Progenitor cell of endocrine pancreas (in vitro differentiated cells): ENCODE measurements at regions not wholly inside any gene's neighbourhood (a gene's known extent, or its start where the extent isn't known, plus 50 kb on each side); places are given as distances from the start of the nearest gene placed in this dataset.

Source experiments
- DNase-seq: peaks from one replicate; pipeline ENCODE4 v3.0.0; 2021; ENCODE audit warnings: low spot score; ENCODE audit not compliant: unreplicated experiment
- H3K27ac Mint-ChIP-seq: 2 replicates; pipeline ENCODE4 v1.8.0; 2021; ENCODE audit warnings: mild to moderate bottlenecking, moderate library complexity, mixed read lengths
- H3K27me3 Mint-ChIP-seq: 2 replicates; pipeline ENCODE4 v1.8.0; 2021; ENCODE audit warnings: mixed read lengths
- H3K36me3 Mint-ChIP-seq: 2 replicates; pipeline ENCODE4 v1.8.0; 2022; ENCODE audit warnings: mixed read lengths; ENCODE audit not compliant: insufficient read depth
- H3K4me1 Mint-ChIP-seq: 2 replicates; pipeline ENCODE4 v1.8.0; 2021; ENCODE audit warnings: low read depth, mixed read lengths
- H3K4me3 Mint-ChIP-seq: 2 replicates; pipeline ENCODE4 v1.8.0; 2021; ENCODE audit warnings: low read depth, mild to moderate bottlenecking, moderate library complexity, mixed read lengths
- H3K9me3 Mint-ChIP-seq: 2 replicates; pipeline ENCODE4 v1.8.0; 2021; ENCODE audit warnings: low read depth, mixed read lengths
- TF ChIP-seq, protein P1 (sequence below): fragments of 200-600 bp; sonication (generic); IDR thresholded peaks from one replicate; pipeline ENCODE4 v1.5.0; 2021; ENCODE audit warnings: antibody characterized with exemption, mild to moderate bottlenecking; ENCODE audit not compliant: unreplicated experiment

DNA sequence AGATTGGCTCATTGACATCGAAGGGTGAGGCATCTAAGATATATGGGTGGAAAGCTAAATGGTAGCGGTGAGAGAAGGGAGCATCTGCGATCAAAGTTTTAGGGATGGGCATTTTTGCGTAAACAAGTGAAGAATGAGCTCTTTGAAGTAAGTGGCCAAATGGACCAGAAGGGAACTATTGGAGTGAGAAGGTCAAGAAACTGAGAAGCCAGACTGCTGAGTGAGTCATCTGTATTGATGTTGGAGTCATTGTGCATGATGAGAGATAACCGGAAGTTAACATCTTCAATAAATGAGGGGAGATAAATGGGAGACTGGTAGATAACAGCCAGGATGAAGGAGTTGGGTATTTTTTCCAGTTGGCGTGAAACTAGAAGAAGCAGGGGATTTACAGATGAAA is 271.9 kb upstream of the PDE3A start:
- H3K27ac Mint-ChIP-seq = no peak overlapping the region
- no peaks in the 10 kb centered on the region for H3K27me3 Mint-ChIP-seq
- peaks cover 11% of the 10 kb centered on the region for H3K4me1 Mint-ChIP-seq
- TF ChIP-seq, protein P1, sequence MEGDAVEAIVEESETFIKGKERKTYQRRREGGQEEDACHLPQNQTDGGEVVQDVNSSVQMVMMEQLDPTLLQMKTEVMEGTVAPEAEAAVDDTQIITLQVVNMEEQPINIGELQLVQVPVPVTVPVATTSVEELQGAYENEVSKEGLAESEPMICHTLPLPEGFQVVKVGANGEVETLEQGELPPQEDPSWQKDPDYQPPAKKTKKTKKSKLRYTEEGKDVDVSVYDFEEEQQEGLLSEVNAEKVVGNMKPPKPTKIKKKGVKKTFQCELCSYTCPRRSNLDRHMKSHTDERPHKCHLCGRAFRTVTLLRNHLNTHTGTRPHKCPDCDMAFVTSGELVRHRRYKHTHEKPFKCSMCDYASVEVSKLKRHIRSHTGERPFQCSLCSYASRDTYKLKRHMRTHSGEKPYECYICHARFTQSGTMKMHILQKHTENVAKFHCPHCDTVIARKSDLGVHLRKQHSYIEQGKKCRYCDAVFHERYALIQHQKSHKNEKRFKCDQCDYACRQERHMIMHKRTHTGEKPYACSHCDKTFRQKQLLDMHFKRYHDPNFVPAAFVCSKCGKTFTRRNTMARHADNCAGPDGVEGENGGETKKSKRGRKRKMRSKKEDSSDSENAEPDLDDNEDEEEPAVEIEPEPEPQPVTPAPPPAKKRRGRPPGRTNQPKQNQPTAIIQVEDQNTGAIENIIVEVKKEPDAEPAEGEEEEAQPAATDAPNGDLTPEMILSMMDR = no peak
- DNase-seq = no peak
- peaks cover 7% of the 10 kb centered on the region for H3K9me3 Mint-ChIP-seq
- H3K36me3 Mint-ChIP-seq = no peaks in the 10 kb centered on the region
- no peak overlapping the region for H3K4me3 Mint-ChIP-seq

DNA sequence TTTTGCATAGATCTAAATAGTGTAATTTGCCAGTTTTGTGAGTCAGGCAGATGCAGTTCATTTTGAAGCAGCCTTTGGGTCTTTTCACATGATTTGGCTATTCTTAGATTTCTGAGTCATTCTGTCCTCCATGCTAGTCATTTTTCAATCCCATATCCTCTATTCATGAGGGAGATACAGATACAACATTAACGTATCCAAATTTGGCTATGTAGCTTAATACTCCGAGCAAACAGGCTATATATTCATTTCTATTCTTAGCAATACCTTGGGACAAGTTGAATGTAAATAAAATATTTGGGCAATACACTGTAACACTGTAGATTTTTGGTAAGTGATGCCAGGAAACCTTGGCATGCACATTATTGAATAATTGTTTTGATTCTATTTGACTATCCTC is 270.7 kb upstream of the PDE3A start:
- Mint-ChIP-seq H3K27ac (no peak overlapping the region), H3K9me3 (peaks cover 5% of the 10 kb centered on the region), H3K4me1 (peaks cover 11% of the 10 kb centered on the region), H3K36me3 (no peaks in the 10 kb centered on the region), H3K27me3 (no peaks in the 10 kb centered on the region), H3K4me3 (no peak overlapping the region)
- TF ChIP-seq, protein P1 = no peak
- DNase-seq = no peak

DNA sequence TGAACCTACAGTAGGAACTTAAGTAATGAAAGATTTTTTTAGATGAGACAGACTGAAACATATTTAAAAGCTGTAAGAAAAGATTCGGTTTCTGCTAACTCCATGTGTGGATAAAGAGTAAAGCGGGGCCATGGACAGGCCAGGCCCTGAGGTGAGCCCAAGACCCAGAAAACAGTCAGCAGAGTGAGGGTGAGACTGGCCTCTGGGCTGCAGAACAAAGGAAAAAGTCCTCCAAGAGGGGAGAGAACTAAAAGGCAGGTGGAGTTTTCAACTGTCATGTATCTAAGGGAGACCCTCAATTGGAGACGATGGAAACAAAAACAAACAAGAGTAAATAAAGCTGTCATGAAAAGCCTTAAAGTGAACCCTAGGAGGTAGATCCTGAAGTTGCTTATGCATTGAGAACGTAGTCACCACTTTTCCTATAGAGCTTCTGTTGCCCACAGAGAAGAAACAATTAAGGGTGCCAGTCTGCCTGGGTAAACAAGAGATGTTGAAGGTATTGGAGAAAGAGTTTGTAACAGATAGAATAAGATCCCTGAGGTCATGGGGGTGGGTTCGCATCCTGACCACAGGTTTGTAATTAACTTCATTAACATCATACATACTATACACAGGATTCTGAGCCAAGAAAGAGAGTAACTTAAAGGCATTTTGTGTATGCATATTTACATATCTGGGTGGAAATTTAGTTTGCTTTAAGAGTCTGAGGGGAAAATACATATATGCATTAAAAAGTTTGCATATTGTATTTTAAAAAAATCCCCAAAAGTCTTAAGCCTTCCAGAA is 268.7 kb upstream of the PDE3A start:
- H3K4me1 Mint-ChIP-seq = peaks cover 11% of the 10 kb centered on the region
- H3K36me3 Mint-ChIP-seq = no peaks in the 10 kb centered on the region
- TF ChIP-seq, protein P1 = no peak
- DNase-seq = no peak
- no peaks in the 10 kb centered on the region for H3K27me3 Mint-ChIP-seq
- H3K4me3 Mint-ChIP-seq = no peak overlapping the region
- H3K27ac Mint-ChIP-seq = no peak overlapping the region
- peaks cover 3% of the 10 kb centered on the region for H3K9me3 Mint-ChIP-seq

DNA sequence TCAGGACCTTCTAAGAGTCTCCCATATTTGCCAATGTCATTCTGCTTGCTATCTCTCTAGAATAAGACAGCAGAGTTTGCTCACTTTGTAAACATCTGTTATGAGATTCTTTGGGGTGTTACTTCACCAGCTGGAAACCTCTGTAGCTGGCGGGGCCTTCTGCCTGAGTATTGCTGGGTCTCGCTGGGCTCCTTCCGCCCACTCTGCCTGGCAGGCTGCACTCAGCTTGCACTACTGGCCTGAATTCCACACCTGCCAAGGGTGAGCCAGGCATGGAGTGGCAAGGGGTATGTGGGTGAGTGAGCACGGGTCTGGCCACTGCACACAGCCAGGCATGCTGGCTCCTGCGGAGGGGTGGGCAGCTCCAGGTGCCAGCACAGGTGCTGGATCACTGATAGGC is 267.3 kb upstream of the PDE3A start:
- DNase-seq = no peak
- Mint-ChIP-seq H3K27me3 (no peaks in the 10 kb centered on the region), H3K4me3 (no peak overlapping the region), H3K4me1 (peaks cover 11% of the 10 kb centered on the region), H3K27ac (no peak overlapping the region), H3K9me3 (no peaks in the 10 kb centered on the region), H3K36me3 (no peaks in the 10 kb centered on the region)
- TF ChIP-seq, protein P1 = no peak

DNA sequence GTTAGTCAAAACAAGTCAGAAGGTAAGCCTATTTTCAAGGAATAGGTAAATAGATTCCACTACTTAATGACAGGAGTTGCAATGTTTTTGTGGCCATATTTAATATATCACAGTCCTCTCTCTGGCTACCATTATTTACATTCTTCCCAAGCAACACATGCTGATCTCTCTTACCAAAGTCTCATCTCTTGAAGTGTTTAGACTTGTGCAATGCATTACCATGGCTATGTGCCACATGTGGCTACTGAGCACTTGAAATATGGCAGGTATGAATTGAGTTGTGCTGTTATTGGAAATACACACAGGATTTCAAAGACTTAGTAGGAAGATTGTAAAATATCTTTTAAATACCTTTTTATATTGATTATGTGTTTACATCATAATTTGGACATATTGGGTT is 262.4 kb upstream of the PDE3A start:
- Mint-ChIP-seq H3K36me3 (no peaks in the 10 kb centered on the region), H3K9me3 (peaks cover 9% of the 10 kb centered on the region), H3K27ac (no peak overlapping the region), H3K4me3 (no peak overlapping the region), H3K27me3 (no peaks in the 10 kb centered on the region), H3K4me1 (peaks cover 2% of the 10 kb centered on the region)
- TF ChIP-seq, protein P1 = no peak
- no peak for DNase-seq
